ENCODE measurements at regions not wholly inside any gene's neighbourhood (a gene's known extent, or its start where the extent isn't known, plus 50 kb on each side); places are given as distances from the start of the nearest gene placed in this dataset.
"Not testable (repeated sequence)": the region's sequence is repeated elsewhere in the genome, so short reads cannot be mapped to it uniquely, and the experiment has no call there.

DNA sequence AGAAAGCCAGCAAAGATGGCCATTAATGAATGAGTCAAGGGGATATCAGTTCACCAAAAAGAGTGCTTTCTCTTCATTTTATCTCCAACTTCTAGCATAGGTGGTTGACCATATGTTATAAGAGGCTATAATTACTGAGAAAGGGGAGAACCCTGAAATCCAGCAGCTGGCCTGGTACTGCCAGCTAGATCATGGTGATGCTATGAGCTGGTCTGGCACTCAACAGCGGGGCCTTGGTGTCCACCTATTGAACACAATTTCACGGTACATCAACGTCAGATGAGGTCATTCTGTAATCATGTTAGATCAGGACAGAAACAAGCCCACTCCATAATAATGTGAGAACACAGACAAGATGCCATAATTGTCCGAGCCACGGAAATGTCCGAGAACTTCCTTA lies 1644.8 kb upstream of the PCDH7 start:
- TF ChIP-seq, protein P1, sequence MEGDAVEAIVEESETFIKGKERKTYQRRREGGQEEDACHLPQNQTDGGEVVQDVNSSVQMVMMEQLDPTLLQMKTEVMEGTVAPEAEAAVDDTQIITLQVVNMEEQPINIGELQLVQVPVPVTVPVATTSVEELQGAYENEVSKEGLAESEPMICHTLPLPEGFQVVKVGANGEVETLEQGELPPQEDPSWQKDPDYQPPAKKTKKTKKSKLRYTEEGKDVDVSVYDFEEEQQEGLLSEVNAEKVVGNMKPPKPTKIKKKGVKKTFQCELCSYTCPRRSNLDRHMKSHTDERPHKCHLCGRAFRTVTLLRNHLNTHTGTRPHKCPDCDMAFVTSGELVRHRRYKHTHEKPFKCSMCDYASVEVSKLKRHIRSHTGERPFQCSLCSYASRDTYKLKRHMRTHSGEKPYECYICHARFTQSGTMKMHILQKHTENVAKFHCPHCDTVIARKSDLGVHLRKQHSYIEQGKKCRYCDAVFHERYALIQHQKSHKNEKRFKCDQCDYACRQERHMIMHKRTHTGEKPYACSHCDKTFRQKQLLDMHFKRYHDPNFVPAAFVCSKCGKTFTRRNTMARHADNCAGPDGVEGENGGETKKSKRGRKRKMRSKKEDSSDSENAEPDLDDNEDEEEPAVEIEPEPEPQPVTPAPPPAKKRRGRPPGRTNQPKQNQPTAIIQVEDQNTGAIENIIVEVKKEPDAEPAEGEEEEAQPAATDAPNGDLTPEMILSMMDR (IDR thresholded peaks at IDR 0.05; ENCODE audit: borderline replicate concordance, insufficient read depth, low read depth, low read length), result no peak

DNA sequence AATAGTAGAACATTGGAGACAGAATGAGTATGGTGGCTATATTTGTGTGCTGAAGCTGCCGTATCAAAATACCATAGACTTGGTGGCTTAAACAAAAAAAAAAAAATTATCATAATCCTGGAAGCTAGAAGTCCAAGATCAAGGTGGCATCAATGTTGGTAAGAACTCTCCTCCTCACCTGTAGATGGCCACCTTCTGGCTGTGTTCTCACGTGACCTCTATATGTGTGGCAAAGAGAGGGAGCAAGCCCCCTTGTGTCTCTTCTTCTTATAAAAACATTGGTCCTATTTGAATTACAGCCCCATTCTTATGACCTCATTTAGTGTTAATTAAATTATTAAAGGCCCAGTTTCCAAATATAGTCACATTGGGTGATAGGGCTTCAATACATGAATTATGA lies 1640.9 kb upstream of the PCDH7 start:
- no peak overlapping the region for H3K4me3 ChIP-seq (ENCODE audit: low read depth, low read length)
- TF ChIP-seq, protein P1 (IDR thresholded peaks at IDR 0.05; ENCODE audit: borderline replicate concordance, insufficient read depth, low read depth, low read length), result no peak

More for the DNA sequence above, 1644.8 kb upstream of the PCDH7 start:
- no peak overlapping the region for H3K4me3 ChIP-seq (ENCODE audit: low read depth, low read length)

GRCh38 chr4:29081234-29081955 lies 1638.8 kb upstream of the PCDH7 start:
- H3K4me3 ChIP-seq (ENCODE audit: low read depth, low read length), result no peak overlapping the region
- TF ChIP-seq, protein P1 (IDR thresholded peaks at IDR 0.05; ENCODE audit: borderline replicate concordance, insufficient read depth, low read depth, low read length), result no peak

DNA sequence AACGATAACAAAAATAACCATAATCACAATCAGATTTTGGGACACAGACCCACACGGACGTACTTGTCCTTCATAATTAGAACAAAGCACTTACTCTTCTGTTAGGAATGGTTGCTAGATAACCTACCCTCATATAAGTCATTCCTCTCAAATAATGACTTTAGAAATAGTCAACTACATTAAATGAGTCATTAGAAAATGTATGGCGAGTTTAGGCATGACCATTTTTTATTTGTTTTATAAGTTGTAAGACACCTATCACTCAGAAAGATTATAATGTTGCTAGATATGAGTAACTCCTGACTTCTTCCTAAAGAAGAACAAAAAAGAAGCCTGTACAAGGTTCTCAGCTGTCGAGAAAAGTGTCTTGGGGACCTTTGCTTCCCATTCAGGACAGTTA lies 1637.5 kb upstream of the PCDH7 start:
- no peak overlapping the region for H3K4me3 ChIP-seq (ENCODE audit: low read depth, low read length)
- TF ChIP-seq, protein P1 (IDR thresholded peaks at IDR 0.05; ENCODE audit: borderline replicate concordance, insufficient read depth, low read depth, low read length), result no peak

GRCh38 chr4:29085748-29086147 lies 1634.4 kb upstream of the PCDH7 start:
- TF ChIP-seq, protein P1 (IDR thresholded peaks at IDR 0.05; ENCODE audit: borderline replicate concordance, insufficient read depth, low read depth, low read length), result no peak
- H3K4me3 ChIP-seq (ENCODE audit: low read depth, low read length), result no peak overlapping the region

- no peak overlapping the region for H3K4me3 ChIP-seq (ENCODE audit: low read depth, low read length)
- TF ChIP-seq, protein P1 (IDR thresholded peaks at IDR 0.05; ENCODE audit: borderline replicate concordance, insufficient read depth, low read depth, low read length), result no peak
These were observed 1615.5 kb upstream of the PCDH7 start for GRCh38 chr4:29104694-29105093.

DNA sequence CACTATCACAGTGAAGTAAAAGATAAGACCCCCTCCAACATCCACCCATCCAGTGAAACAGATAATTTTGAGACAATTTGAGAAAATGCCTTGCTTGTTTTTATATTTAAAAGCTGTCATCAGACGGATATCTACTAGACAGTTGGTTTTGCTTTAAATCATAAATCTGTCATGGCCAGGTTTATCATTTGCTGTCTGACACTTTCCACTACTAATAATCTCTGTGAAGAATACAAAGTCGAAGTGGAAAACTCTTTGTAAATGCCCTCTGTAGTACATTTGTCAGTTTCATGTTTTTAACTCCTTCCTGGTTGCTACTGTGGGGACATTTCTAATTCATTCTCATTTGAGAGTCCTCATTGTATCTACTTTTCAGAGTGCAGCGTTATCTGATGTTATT lies 1606.2 kb upstream of the PCDH7 start:
- no peak overlapping the region for H3K4me3 ChIP-seq (ENCODE audit: low read depth, low read length)
- TF ChIP-seq, protein P1 (IDR thresholded peaks at IDR 0.05; ENCODE audit: borderline replicate concordance, insufficient read depth, low read depth, low read length), result no peak

- H3K4me3 ChIP-seq (ENCODE audit: low read depth, low read length), result not testable (repeated sequence)
These were observed 1602.9 kb upstream of the PCDH7 start for GRCh38 chr4:29117231-29117722.
